ENCODE measurements at regions not wholly inside any gene's neighbourhood (a gene's known extent, or its start where the extent isn't known, plus 50 kb on each side); places are given as distances from the start of the nearest gene placed in this dataset.

GRCh38 chr13:84630476-84630875, 748.2 kb upstream of the SLITRK1 start:
- Histone ChIP-seq H4K20me1 (ENCODE audit: insufficient read depth, low read length) (no peaks in the 10 kb centered on the region), H3K27ac (ENCODE audit: low read depth, low read length, poor library complexity, severe bottlenecking) (no peak overlapping the region), H3K4me3 (ENCODE audit: low read depth, low read length, poor library complexity, severe bottlenecking) (no peak overlapping the region), H3K79me2 (ENCODE audit: insufficient read depth, low read depth, low read length) (no peaks in the 10 kb centered on the region), H3K36me3 (ENCODE audit: insufficient read depth, low read length) (no peaks in the 10 kb centered on the region), H3K4me1 (ENCODE audit: insufficient read depth, low read length, poor library complexity, severe bottlenecking) (no peaks in the 10 kb centered on the region), H3K9me3 (ENCODE audit: low read length) (no peaks in the 10 kb centered on the region), H3K9me2 (ENCODE audit: insufficient read depth, low read length) (no peaks in the 10 kb centered on the region), H2AFZ (ENCODE audit: low read length) (no peak overlapping the region), H3K4me2 (ENCODE audit: low read length) (no peak overlapping the region)
- ChIA-PET POLR2A (no interaction called here), CTCF (ENCODE audit: unreplicated experiment) (no interaction called here)
- no peak for DNase-seq (ENCODE audit: low spot score)
- BruUV-seq (replicated peaks) = no TSS peak
- intact Hi-C loops (cut with micrococcal nuclease; ENCODE audit: unreplicated experiment) = no loop called here
- TF ChIP-seq EZH2phosphoT487 (IDR thresholded peaks at IDR 0.05; ENCODE audit: borderline replicate concordance, low read depth, low read length) = no peak
- TF ChIP-seq, protein P1, sequence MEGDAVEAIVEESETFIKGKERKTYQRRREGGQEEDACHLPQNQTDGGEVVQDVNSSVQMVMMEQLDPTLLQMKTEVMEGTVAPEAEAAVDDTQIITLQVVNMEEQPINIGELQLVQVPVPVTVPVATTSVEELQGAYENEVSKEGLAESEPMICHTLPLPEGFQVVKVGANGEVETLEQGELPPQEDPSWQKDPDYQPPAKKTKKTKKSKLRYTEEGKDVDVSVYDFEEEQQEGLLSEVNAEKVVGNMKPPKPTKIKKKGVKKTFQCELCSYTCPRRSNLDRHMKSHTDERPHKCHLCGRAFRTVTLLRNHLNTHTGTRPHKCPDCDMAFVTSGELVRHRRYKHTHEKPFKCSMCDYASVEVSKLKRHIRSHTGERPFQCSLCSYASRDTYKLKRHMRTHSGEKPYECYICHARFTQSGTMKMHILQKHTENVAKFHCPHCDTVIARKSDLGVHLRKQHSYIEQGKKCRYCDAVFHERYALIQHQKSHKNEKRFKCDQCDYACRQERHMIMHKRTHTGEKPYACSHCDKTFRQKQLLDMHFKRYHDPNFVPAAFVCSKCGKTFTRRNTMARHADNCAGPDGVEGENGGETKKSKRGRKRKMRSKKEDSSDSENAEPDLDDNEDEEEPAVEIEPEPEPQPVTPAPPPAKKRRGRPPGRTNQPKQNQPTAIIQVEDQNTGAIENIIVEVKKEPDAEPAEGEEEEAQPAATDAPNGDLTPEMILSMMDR (conservative IDR thresholded peaks at IDR 0.05; ENCODE audit: low read length) = no peak

GRCh38 chr13:84616864-84617263, 734.6 kb upstream of the SLITRK1 start:
- no peaks in the 10 kb centered on the region for H3K9me3 ChIP-seq (ENCODE audit: low read length)
- no peaks in the 10 kb centered on the region for H4K20me1 ChIP-seq (ENCODE audit: insufficient read depth, low read length)
- no peak overlapping the region for H3K4me2 ChIP-seq (ENCODE audit: low read length)
- no peak overlapping the region for H2AFZ ChIP-seq (ENCODE audit: low read length)
- no TSS peak for BruUV-seq (replicated peaks)
- H3K36me3 ChIP-seq (ENCODE audit: insufficient read depth, low read length) = no peaks in the 10 kb centered on the region
- H3K27ac ChIP-seq (ENCODE audit: low read depth, low read length, poor library complexity, severe bottlenecking) = no peak overlapping the region
- H3K4me3 ChIP-seq (ENCODE audit: low read depth, low read length, poor library complexity, severe bottlenecking) = no peak overlapping the region
- H3K4me1 ChIP-seq (ENCODE audit: insufficient read depth, low read length, poor library complexity, severe bottlenecking) = no peaks in the 10 kb centered on the region
- intact Hi-C loops (cut with micrococcal nuclease; ENCODE audit: unreplicated experiment) = no loop called here
- no peaks in the 10 kb centered on the region for H3K9me2 ChIP-seq (ENCODE audit: insufficient read depth, low read length)
- DNase-seq (ENCODE audit: low spot score) = no peak
- no peaks in the 10 kb centered on the region for H3K79me2 ChIP-seq (ENCODE audit: insufficient read depth, low read depth, low read length)
- CTCF ChIA-PET (ENCODE audit: unreplicated experiment) = no interaction called here
- TF ChIP-seq EZH2phosphoT487 (IDR thresholded peaks at IDR 0.05; ENCODE audit: borderline replicate concordance, low read depth, low read length) = no peak
- TF ChIP-seq, protein P1 (conservative IDR thresholded peaks at IDR 0.05; ENCODE audit: low read length) = no peak
- POLR2A ChIA-PET = interaction anchor here (0.6 to 1.2 kb wide), 4 partner anchors 23 to 236 kb away, joined by 3 to 5 read pairs (median 3); no protein-coding TSS in a partner anchor

GRCh38 chr13:84609716-84610115, 727.4 kb upstream of the SLITRK1 start:
- Histone ChIP-seq H3K9me3 (ENCODE audit: low read length) (no peaks in the 10 kb centered on the region), H3K9me2 (ENCODE audit: insufficient read depth, low read length) (no peaks in the 10 kb centered on the region), H3K27ac (ENCODE audit: low read depth, low read length, poor library complexity, severe bottlenecking) (no peak overlapping the region), H2AFZ (ENCODE audit: low read length) (no peak overlapping the region), H3K79me2 (ENCODE audit: insufficient read depth, low read depth, low read length) (no peaks in the 10 kb centered on the region), H3K4me2 (ENCODE audit: low read length) (no peak overlapping the region), H3K4me3 (ENCODE audit: low read depth, low read length, poor library complexity, severe bottlenecking) (no peak overlapping the region), H4K20me1 (ENCODE audit: insufficient read depth, low read length) (no peaks in the 10 kb centered on the region), H3K36me3 (ENCODE audit: insufficient read depth, low read length) (no peaks in the 10 kb centered on the region), H3K4me1 (ENCODE audit: insufficient read depth, low read length, poor library complexity, severe bottlenecking) (no peaks in the 10 kb centered on the region)
- TF ChIP-seq, protein P1 (conservative IDR thresholded peaks at IDR 0.05; ENCODE audit: low read length) = no peak
- TF ChIP-seq EZH2phosphoT487 (IDR thresholded peaks at IDR 0.05; ENCODE audit: borderline replicate concordance, low read depth, low read length) = no peak
- no TSS peak for BruUV-seq (replicated peaks)
- ChIA-PET POLR2A (no interaction called here), CTCF (ENCODE audit: unreplicated experiment) (no interaction called here)
- intact Hi-C loops (cut with micrococcal nuclease; ENCODE audit: unreplicated experiment) = no loop called here
- DNase-seq (ENCODE audit: low spot score) = no peak
